H1 (cell line): ENCODE measurements at regions not wholly inside any gene's neighbourhood (a gene's known extent, or its start where the extent isn't known, plus 50 kb on each side); places are given as distances from the start of the nearest gene placed in this dataset.

Source experiments
- CTCF ChIA-PET: fragments of 300-600 bp; sonication (Branson Sonifier 250); formaldehyde crosslinking; loops from one replicate; lab custom pipeline; 2021; ENCODE audit not compliant: partially characterized antibody; lab: Charles Lee
- POLR2A ChIA-PET: fragments of 300-600 bp; sonication (Branson Sonifier 250); formaldehyde crosslinking; loops from one replicate; lab custom pipeline; 2021; ENCODE audit warnings: inconsistent platforms; ENCODE audit not compliant: partially characterized antibody; lab: Charles Lee
- DNase-seq, 2 experiments: peaks; one replicate each; pipeline versions ENCODE4 v3.0.0 to v3.0.0-alpha.2; 2010 to 2022; ENCODE audit warnings: low spot score in 2 of 2, low read depth in 1 of 2, mixed read lengths in 1 of 2
- FAIRE-seq: peaks from 2 replicates; lab custom pipeline; 2011; peaks lifted over from hg19 to GRCh38; lab: Jason Lieb, UNC
- H2AFZ ChIP-seq: 2 replicates; pipeline ENCODE4 v1.8.1; 2012; ENCODE audit warnings: low read length, inconsistent platforms
- H2AK5ac ChIP-seq: 2 replicates; pipeline ENCODE4 v1.6.1; 2013; ENCODE audit warnings: low read depth, low read length
- H2BK120ac ChIP-seq: replicated peaks from 2 replicates; pipeline ENCODE3; 2013; ENCODE audit warnings: low read depth, low read length, inconsistent platforms
- H2BK12ac ChIP-seq: 2 replicates; pipeline ENCODE4 v1.6.1; 2013; ENCODE audit warnings: low read depth, low read length
- H2BK15ac ChIP-seq: 2 replicates; pipeline ENCODE4 v1.6.1; 2013; ENCODE audit warnings: low read length
- H2BK20ac ChIP-seq: 2 replicates; pipeline ENCODE4 v1.6.1; 2013; ENCODE audit warnings: low read length
- H2BK5ac ChIP-seq: 2 replicates; pipeline ENCODE4 v1.6.1; 2013; ENCODE audit warnings: low read depth, low read length
- H3K14ac ChIP-seq: 2 replicates; pipeline ENCODE4 v1.6.1; 2013; ENCODE audit warnings: inconsistent platforms; ENCODE audit not compliant: insufficient read length
- H3K18ac ChIP-seq: 2 replicates; pipeline ENCODE4 v1.6.1; 2013; ENCODE audit warnings: low read length; ENCODE audit errors: extremely low read depth
- H3K23ac ChIP-seq: 2 replicates; pipeline ENCODE4 v1.6.1; 2013; ENCODE audit warnings: inconsistent platforms; ENCODE audit not compliant: insufficient read length
- H3K23me2 ChIP-seq: 2 replicates; pipeline ENCODE4 v1.6.1; 2013; ENCODE audit warnings: low read depth, low read length
- H3K27ac ChIP-seq: 2 replicates; pipeline ENCODE4 v1.6.1; 2011; ENCODE audit warnings: low read depth, low read length, inconsistent platforms
- H3K27me3 ChIP-seq, 4 experiments: replicated peaks in 1 of 4; 1 replicate in 1 of 4; 2 replicates in 3 of 4; pipeline versions ENCODE4 v1.6.1 to v1.8.1; 2011 to 2013; ENCODE audit warnings: low read length in 3 of 4, mild to moderate bottlenecking in 3 of 4, inconsistent platforms in 2 of 4, mixed read lengths in 2 of 4, moderate library complexity in 1 of 4; ENCODE audit not compliant: control insufficient read depth in 3 of 4, insufficient read depth in 3 of 4; ENCODE audit errors: extremely low read depth in 1 of 4
- H3K36me3 ChIP-seq, 4 experiments: 2 replicates each; pipeline versions ENCODE4 v1.6.1 to v1.8.1; 2011 to 2013; ENCODE audit warnings: mild to moderate bottlenecking in 4 of 4, low read length in 3 of 4, moderate library complexity in 2 of 4, control low read depth in 1 of 4, inconsistent platforms in 1 of 4; ENCODE audit not compliant: insufficient read depth in 4 of 4, control insufficient read depth in 2 of 4
- H3K4ac ChIP-seq: replicated peaks from 2 replicates; pipeline ENCODE3; 2013; ENCODE audit warnings: low read length, low read depth, mixed read lengths, inconsistent platforms; ENCODE audit not compliant: insufficient read length
- H3K4me1 ChIP-seq, 4 experiments: replicated peaks in 1 of 4; 1 replicate in 1 of 4; 2 replicates in 3 of 4; pipeline versions ENCODE4 v1.6.1 to v1.8.1; 2011 to 2013; ENCODE audit warnings: low read length in 3 of 4, inconsistent platforms in 2 of 4, mixed read lengths in 1 of 4; ENCODE audit not compliant: insufficient read depth in 4 of 4, control insufficient read depth in 3 of 4
- H3K4me2 ChIP-seq, 2 experiments: 2 replicates each; pipeline versions ENCODE4 v1.6.1 to v1.8.1; 2011 to 2013; ENCODE audit warnings: low read depth in 2 of 2, low read length in 2 of 2, control low read depth in 1 of 2, inconsistent platforms in 1 of 2, mild to moderate bottlenecking in 1 of 2; ENCODE audit not compliant: insufficient read depth in 1 of 2
- H3K4me3 ChIP-seq, 4 experiments: fragments of 200-600, 300-600 bp in 1 of 4; sonication (generic), shearing (Covaris generic), sonication (Bioruptor Twin) in 1 of 4; 2 replicates each; pipeline versions ENCODE4 v1.5.1 to v1.8.1; 2011 to 2016; ENCODE audit warnings: low read length in 4 of 4, low read depth in 3 of 4, control low read depth in 2 of 4, inconsistent platforms in 2 of 4, mild to moderate bottlenecking in 2 of 4, mixed read lengths in 1 of 4, moderate library complexity in 1 of 4; ENCODE audit not compliant: insufficient read depth in 2 of 4; ENCODE audit errors: extremely low read depth in 1 of 4
- H3K56ac ChIP-seq: replicated peaks from 2 replicates; pipeline ENCODE3; 2013; ENCODE audit warnings: low read depth, mild to moderate bottlenecking, mixed read lengths, low read length, inconsistent platforms; ENCODE audit not compliant: insufficient read length
- H3K79me1 ChIP-seq: 2 replicates; pipeline ENCODE4 v1.6.1; 2013; ENCODE audit warnings: low read depth, low read length, control low read depth
- H3K79me2 ChIP-seq, 2 experiments: 2 replicates each; pipeline versions ENCODE4 v1.6.1 to v1.8.1; 2012 to 2013; ENCODE audit warnings: low read length in 2 of 2, mild to moderate bottlenecking in 2 of 2, inconsistent platforms in 1 of 2; ENCODE audit not compliant: insufficient read depth in 2 of 2, control insufficient read depth in 1 of 2
- H3K9ac ChIP-seq, 4 experiments: replicated peaks in 1 of 4; 1 replicate in 1 of 4; 2 replicates in 3 of 4; pipeline versions ENCODE4 v1.6.1 to v1.8.1; 2011 to 2013; ENCODE audit warnings: low read depth in 3 of 4, low read length in 3 of 4, control low read depth in 2 of 4, mild to moderate bottlenecking in 2 of 4, moderate library complexity in 2 of 4, inconsistent platforms in 1 of 4; ENCODE audit errors: extremely low read depth in 1 of 4
- H3K9me3 ChIP-seq, 2 experiments: 2 replicates each; pipeline versions ENCODE4 v1.6.1 to v1.8.1; 2012 to 2013; ENCODE audit warnings: mild to moderate bottlenecking in 2 of 2, moderate library complexity in 2 of 2, control low read depth in 1 of 2, inconsistent platforms in 1 of 2, low read depth in 1 of 2, low read length in 1 of 2, mixed read lengths in 1 of 2; ENCODE audit not compliant: insufficient read depth in 2 of 2
- H4K20me1 ChIP-seq, 2 experiments: replicated peaks in 1 of 2; 2 replicates each; pipeline versions ENCODE3 to v1.8.1; 2011 to 2013; ENCODE audit warnings: inconsistent platforms in 2 of 2, low read length in 2 of 2, mild to moderate bottlenecking in 1 of 2; ENCODE audit not compliant: insufficient read depth in 2 of 2, control insufficient read depth in 1 of 2
- H4K5ac ChIP-seq: 2 replicates; pipeline ENCODE4 v1.6.1; 2013; ENCODE audit warnings: low read length, low read depth, mixed read lengths, inconsistent platforms; ENCODE audit not compliant: insufficient read length
- H4K8ac ChIP-seq: 2 replicates; pipeline ENCODE4 v1.8.0; 2013; ENCODE audit warnings: mild to moderate bottlenecking, moderate library complexity, low read length, inconsistent platforms; ENCODE audit not compliant: insufficient read depth; ENCODE audit errors: extremely low read depth
- H4K91ac ChIP-seq: replicated peaks from 2 replicates; pipeline ENCODE3; 2013; ENCODE audit warnings: low read length, mixed read lengths, inconsistent platforms; ENCODE audit not compliant: insufficient read length
- CBX8 ChIP-seq: fragments of 300-800, 300-1000 bp; sonication (generic); IDR thresholded peaks from 2 replicates; pipeline ENCODE4 v1.7.1; 2016; ENCODE audit warnings: low read depth, low read length, borderline replicate concordance
- CHD2 ChIP-seq: IDR thresholded peaks from 2 replicates; pipeline ENCODE4 v1.6.1; 2012; ENCODE audit warnings: low read length, improper control_type of control experiment
- CTCF ChIP-seq, 3 experiments: IDR thresholded peaks; 1 replicate in 2 of 3; 2 replicates in 1 of 3; pipeline versions ENCODE4 v1.5.1 to v1.6.1; 2011; ENCODE audit warnings: low read length in 3 of 3, mild to moderate bottlenecking in 3 of 3, inconsistent platforms in 2 of 3, low read depth in 1 of 3, moderate library complexity in 1 of 3; ENCODE audit not compliant: insufficient read depth in 1 of 3; ENCODE audit errors: control extremely low read depth in 1 of 3
- EGR1 ChIP-seq: IDR thresholded peaks from 2 replicates; pipeline ENCODE4 v1.6.1; 2011; ENCODE audit warnings: low read depth, low read length, borderline replicate concordance
- EP300 ChIP-seq, 2 experiments: IDR thresholded peaks; 1 replicate in 1 of 2; 2 replicates in 1 of 2; pipeline ENCODE4 v1.6.1; 2011 to 2012; ENCODE audit warnings: low read depth in 2 of 2, low read length in 2 of 2, mild to moderate bottlenecking in 2 of 2, borderline replicate concordance in 1 of 2, inconsistent platforms in 1 of 2, moderate library complexity in 1 of 2
- FOSL1 ChIP-seq: IDR thresholded peaks from 2 replicates; pipeline ENCODE4 v1.6.1; 2011; ENCODE audit warnings: mild to moderate bottlenecking, low read depth, low read length, moderate library complexity; ENCODE audit not compliant: insufficient read depth
- JUND ChIP-seq: IDR thresholded peaks from 2 replicates; pipeline ENCODE4 v1.6.1; 2011; ENCODE audit warnings: mild to moderate bottlenecking, improper control_type of control experiment, low read length
- RNF2 ChIP-seq: fragments of 200-900, 300-1000 bp; sonication (generic); IDR thresholded peaks from 2 replicates; pipeline ENCODE4 v1.7.1; 2016; ENCODE audit warnings: borderline replicate concordance, low read depth, mild to moderate bottlenecking, antibody characterized with exemption, low read length; ENCODE audit not compliant: poor library complexity, severe bottlenecking; ENCODE audit errors: missing control alignments
- SAP30 ChIP-seq: fragments of 300-600 bp; sonication (generic); IDR thresholded peaks from 2 replicates; pipeline ENCODE4 v1.7.1; 2012; ENCODE audit warnings: low read length, moderate library complexity, mild to moderate bottlenecking, inconsistent platforms; ENCODE audit not compliant: insufficient read depth, insufficient replicate concordance
- SIN3A ChIP-seq, 2 experiments: IDR thresholded peaks in 1 of 2; conservative IDR thresholded peaks in 1 of 2; 2 replicates each; pipeline ENCODE4 v1.6.1; 2011 to 2012; ENCODE audit warnings: low read length in 2 of 2, improper control_type of control experiment in 1 of 2, low read depth in 1 of 2, mild to moderate bottlenecking in 1 of 2
- TEAD4 ChIP-seq: IDR thresholded peaks from 2 replicates; pipeline ENCODE4 v1.6.1; 2012; ENCODE audit warnings: low read depth, low read length, inconsistent platforms, mixed read lengths
- WGBS, 2 experiments: shearing (Covaris generic) in 1 of 2; methylation state at CpG; one replicate each; pipeline versions ENCODE4 v1.1.6 to v1.1.7; 2013 to 2015; ENCODE audit warnings: low lambda C conversion rate in 2 of 2, mixed read lengths in 2 of 2, inconsistent platforms in 1 of 2, low coverage in 1 of 2, missing lambda C conversion rate in 1 of 2; ENCODE audit not compliant: insufficient replicate concordance in 2 of 2, insufficient coverage in 1 of 2, insufficient read length in 1 of 2; ENCODE audit errors: extremely low coverage in 1 of 2, missing lambda C conversion rate in 1 of 2; 5-methylcytosine and 5-hydroxymethylcytosine counted together

- Histone ChIP-seq H3K36me3 (no peaks in the 10 kb centered on the region), H3K27ac (no peak overlapping the region), H3K79me1 (no peaks in the 10 kb centered on the region), H2BK12ac (no peak overlapping the region), H3K23ac (no peak overlapping the region), H2BK120ac (no peak overlapping the region), H3K4ac (no peak overlapping the region), H3K9me3 (no peaks in the 10 kb centered on the region), H3K27me3 (peaks cover 0 to 6% (median 1%) of the 10 kb centered on the region in 4 experiments; a peak in 3 of 7 replicates), H3K4me1 (peaks cover 0 to 7% (median 3%) of the 10 kb centered on the region in 4 experiments; a peak in 4 of 7 replicates), H3K79me2 (no peaks in the 10 kb centered on the region), H4K8ac (no peak overlapping the region), H2BK15ac (no peak overlapping the region), H3K4me3 (no peak overlapping the region), H3K14ac (no peak overlapping the region), H4K91ac (no peak overlapping the region), H2AFZ (no peak overlapping the region), H2BK5ac (no peak overlapping the region), H4K5ac (no peak overlapping the region), H3K18ac (no peak overlapping the region), H3K56ac (no peak overlapping the region), H2BK20ac (no peak overlapping the region), H2AK5ac (no peak overlapping the region), H3K4me2 (no peak overlapping the region), H3K9ac (no peak overlapping the region), H4K20me1 (no peaks in the 10 kb centered on the region), H3K23me2 (no peaks in the 10 kb centered on the region; the same call in 1 of the 2 replicates)
- no peak for DNase-seq
- ChIA-PET POLR2A (no interaction called here), CTCF (no interaction called here)
- FAIRE-seq = no peak
- 91% methylated on average over 4 of the region's 4 CpGs; no CpG with 5 or more reads in 1 of the 2 experiments for WGBS, 2 experiments
- no peak for TF ChIP-seq SAP30
- TF ChIP-seq CHD2 = no peak
- TF ChIP-seq EGR1 = no peak
- no peak for TF ChIP-seq SIN3A (conservative IDR thresholded peaks at IDR 0.05 in 1 of 2, IDR thresholded peaks at IDR 0.05 in 1 of 2; ENCODE audit: low read depth in 1 of 2, low read length in 2 of 2)
- no peak for TF ChIP-seq RNF2
- no peak for TF ChIP-seq CBX8
- no peak for TF ChIP-seq TEAD4
- TF ChIP-seq FOSL1 = no peak
- no peak for TF ChIP-seq CTCF (IDR thresholded peaks at IDR 0.05; ENCODE audit: control extremely low read depth in 1 of 3, insufficient read depth in 1 of 3, low read depth in 1 of 3, low read length in 3 of 3)
- no peak for TF ChIP-seq EP300 (IDR thresholded peaks at IDR 0.05; ENCODE audit: borderline replicate concordance in 1 of 2, low read depth in 2 of 2, low read length in 2 of 2)
- TF ChIP-seq JUND = no peak
These were observed 59.9 kb upstream of the SMOX start for GRCh38 chr20:4088766-4089165.
